GM21619 (cell line): ENCODE measurements at regions not wholly inside any gene's neighbourhood (a gene's known extent, or its start where the extent isn't known, plus 50 kb on each side); places are given as distances from the start of the nearest gene placed in this dataset.

Experiments used
- ATAC-seq: cut with Tn5 transposase; IDR thresholded peaks from one replicate; pipeline ENCODE4 v1.9.1; 2021; ENCODE audit not compliant: unreplicated experiment

DNA sequence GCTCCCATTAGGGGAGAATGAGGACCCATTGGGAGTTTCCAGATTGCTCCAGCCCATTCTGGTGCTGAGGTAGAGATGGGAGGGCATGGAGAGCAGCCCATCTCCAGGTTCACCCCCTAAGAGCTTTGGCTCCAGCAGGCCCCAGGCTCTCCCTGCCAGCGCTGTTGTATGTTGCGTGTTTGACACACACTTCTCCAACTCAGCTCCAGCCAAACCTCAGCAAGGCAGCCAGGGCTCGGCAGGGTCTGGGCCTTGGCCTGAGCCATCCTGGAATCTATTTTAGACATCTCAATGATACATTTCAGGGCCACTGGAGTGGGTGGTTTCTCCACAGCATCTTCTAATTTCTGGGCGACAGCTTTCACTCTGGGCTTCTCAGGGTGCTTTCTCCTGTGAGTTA lies 117.0 kb downstream of the NAV1 start:
- no peak for ATAC-seq

DNA sequence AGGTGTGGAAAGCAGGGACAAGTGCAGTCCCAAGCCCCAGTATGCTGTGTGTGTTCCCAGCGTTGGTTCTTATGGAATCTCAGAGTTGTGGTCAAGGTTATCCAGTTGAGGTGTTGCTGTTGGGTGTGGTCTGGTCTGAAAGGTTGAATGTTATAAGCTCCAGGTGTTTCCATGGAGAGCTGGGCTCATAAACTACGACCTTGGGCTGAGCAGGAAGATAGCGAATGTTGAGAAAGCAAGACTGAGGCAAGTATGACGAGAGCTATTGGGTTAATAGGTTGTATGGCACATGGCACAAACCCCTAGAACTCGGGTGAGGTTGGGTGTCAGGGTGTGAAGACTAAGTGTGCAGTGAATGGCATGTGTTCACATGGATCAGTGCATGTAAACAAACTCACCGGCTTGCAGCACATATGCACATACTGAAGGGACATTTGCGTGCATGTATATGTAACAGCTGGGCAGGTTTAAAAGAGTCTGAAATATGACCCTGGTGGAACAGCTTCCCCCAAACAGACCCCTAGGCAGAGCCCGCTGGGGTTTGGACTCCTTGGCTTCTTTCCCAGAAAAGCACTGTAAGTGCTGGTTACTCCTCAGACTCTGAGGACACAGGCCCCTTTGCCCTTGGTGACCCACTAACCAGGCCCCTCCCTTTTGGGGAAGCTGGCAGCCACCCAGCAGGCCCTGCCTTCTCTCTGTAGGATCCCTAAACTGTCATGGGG lies 117.5 kb downstream of the NAV1 start:
- ATAC-seq = no peak

DNA sequence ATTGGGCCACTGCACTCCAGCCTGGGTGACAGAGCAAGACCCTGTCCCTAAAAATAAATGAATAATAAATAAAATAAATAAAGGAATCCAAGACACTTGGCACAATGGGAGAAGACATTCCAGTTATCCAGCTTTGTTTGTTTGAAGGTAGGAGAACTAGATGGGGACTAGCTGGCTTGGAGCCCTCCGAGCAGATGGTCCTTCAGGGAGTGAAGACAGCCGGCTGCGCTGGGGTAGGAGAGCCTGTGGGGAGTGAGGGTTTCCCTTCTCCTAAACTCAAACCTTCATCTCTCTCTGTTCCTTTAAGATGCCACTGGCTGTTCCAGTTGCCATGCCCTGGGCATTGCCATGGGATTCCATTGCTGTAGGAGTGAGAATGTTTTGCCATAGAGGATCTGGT lies 120.6 kb downstream of the NAV1 start:
- ATAC-seq = no peak

DNA sequence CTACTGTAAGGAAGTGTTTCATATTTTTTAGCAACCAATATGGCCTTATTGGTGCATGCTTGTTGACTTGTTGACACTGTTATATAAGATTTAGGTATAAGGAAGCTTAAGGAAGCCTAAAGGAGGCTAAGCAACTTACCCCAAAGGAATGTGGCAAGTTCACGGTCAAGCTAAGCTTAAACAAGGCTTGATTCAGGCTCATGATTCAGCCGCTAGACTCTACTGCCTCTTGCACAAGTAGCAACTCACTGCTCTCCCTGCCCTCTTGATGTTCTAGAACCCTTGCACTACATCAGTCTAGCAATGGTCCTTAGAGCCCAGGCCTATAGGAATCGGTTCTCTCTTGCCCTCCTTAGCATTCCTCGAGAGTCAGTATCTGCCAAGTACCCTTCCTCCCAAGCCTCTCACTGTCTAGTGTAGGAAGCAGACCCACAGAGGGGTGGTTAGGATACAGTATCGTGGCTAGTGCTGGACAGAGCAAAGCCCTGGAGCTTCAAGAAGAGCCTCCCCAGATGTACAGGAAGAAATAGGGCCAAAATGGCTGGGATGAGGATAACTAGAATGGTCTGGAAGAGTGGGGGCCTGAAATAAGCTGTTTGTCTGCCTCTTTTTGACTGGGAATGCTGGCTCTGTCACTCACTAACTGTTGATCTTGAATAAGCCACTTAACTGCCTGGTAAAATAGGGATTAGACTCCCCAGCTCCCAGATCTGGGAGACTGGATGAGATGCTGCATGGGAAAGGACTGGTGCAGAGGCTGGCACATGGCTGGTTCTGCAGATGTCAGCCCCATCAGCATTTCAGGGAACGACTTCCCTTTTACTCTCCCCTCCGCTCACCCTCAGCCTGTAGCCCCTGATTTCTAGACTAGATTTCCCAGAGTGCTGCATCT lies 122.2 kb downstream of the NAV1 start:
- no peak for ATAC-seq

GRCh38 chr1:201661823-201662359 lies 123.0 kb downstream of the NAV1 start:
- no peak for ATAC-seq

- no peak for ATAC-seq
Measured at GRCh38 chr1:201662646-201663045, 123.7 kb downstream of the NAV1 start.

- ATAC-seq = no peak
Measured at GRCh38 chr1:201663491-201664113, 124.7 kb downstream of the NAV1 start.

- no peak for ATAC-seq
Measured at GRCh38 chr1:201665036-201665435, 126.1 kb downstream of the NAV1 start.

DNA sequence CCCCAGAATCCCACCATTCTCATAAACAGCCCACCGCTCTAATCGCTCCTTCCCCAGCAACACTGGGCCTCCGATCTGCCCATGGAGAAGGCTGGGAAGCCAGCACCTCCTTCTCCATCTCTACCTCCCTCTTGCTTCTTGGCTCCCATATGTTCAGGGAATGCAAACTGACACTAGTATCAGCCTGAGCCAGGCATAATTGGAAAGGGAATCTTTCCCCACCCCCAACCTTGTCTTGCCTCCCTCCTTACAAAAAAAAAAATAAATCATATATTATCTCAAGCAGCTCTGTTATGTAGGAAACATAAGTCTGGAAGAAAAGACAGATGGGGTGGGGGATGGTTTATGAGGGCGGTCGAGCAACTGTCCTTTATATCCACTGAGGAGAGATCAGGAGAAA lies 127.2 kb downstream of the NAV1 start:
- ATAC-seq = no peak

DNA sequence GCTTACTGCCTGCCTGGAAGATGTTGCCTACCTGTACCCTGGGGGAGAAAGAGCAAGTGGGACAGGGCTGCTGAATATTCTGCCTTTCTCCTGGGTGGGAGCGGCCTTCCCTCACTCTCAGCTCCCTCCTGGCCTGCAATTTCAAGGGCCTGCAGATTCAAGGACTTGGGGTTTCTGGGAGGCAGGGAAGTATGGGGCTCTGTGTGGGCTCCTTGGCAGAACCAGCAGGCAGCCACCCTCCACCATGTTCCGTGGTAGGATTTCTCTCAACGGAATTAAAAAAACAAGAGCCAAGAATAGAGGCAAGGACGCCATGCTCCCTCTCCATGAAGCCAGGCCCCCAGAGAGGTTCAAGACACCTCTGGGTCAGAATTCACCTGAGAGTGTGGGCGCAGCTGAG lies 127.7 kb downstream of the NAV1 start:
- ATAC-seq = no peak

DNA sequence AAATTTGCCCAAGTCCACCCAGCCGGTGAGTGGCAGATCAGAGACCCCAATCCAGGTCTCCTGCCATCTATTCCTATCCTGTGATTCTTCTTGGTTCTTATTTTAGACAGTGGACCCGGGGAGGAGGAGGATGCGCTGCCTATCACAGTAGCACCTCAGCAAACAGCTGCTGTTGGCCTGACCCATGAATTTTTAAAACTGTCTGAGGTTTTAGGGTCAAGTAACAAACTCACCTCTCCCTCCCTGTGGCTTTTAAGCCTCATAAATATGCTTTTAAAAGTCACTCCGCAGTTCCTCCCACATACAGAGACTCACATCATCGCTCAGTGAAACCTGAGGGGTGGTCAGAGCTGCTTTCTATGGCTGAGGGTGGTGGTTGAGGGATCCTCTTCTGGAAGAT lies 128.6 kb downstream of the NAV1 start:
- no peak for ATAC-seq

GRCh38 chr1:201670517-201670916 lies 131.6 kb downstream of the NAV1 start:
- no peak for ATAC-seq

DNA sequence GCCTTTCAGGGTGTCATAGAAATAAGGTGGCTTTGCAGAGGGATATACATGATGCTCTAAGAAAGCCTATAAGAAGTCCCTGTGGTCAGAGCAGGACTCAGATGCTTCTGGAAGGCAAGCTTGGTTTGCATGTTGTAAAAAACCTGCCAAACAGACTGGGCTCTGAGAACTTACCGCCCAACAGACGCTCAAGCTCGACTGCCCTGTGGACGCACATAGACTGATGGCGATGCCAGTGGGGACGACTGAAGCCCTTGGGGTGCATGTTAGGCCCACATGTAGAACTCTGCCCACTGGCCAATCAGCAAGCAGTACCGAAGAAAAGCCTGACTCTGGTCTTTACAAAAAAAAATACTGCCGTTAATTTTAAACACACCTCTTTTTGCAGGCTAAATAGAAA lies 133.8 kb downstream of the NAV1 start:
- ATAC-seq = no peak

GRCh38 chr1:201673093-201673492 lies 134.2 kb downstream of the NAV1 start:
- no peak for ATAC-seq

DNA sequence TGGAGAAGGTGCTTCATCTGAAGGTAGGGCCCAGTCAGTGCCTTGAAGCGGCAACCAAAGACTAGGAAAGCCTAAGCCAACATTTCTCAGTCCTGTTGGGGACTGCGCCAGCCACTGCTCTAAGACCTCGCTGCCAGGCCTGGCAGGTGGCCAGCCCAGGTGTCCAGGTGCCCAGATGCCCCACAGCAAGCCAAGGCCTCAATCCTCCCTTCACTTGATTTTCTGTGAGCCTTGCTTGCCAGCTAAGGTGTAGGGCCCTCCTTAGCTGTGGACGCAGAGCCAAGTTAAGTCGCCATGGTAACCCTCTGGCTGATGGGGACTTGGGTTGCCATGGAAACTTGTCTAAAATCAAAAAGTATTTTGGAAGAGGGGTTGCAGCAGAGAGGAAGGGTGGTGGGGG lies 135.0 kb downstream of the NAV1 start:
- no peak for ATAC-seq

- no peak for ATAC-seq
Measured at GRCh38 chr1:201675143-201675542, 136.2 kb downstream of the NAV1 start.

DNA sequence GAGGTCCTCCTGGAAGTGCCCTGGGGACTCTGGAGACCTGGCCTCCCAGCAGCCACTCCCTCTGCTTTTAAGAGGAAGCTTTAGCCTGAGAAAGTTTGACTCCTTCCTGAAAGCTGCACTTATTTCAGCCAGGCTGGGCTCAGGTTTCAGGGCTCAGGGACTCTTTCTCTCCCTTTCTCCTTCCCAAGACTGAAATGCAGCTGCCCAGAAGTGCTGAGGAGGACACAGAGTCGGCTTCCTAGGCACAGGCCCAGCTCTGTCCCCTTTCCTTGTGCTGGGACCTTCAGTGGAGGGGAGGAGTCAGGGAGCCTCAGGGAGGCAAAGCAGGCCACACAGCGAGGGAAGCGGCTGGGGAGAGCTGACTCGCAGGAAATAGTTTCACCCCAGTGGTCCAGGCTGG lies 137.3 kb downstream of the NAV1 start:
- ATAC-seq = no peak

- no peak for ATAC-seq
Measured at GRCh38 chr1:201676641-201677040, 137.7 kb downstream of the NAV1 start.

DNA sequence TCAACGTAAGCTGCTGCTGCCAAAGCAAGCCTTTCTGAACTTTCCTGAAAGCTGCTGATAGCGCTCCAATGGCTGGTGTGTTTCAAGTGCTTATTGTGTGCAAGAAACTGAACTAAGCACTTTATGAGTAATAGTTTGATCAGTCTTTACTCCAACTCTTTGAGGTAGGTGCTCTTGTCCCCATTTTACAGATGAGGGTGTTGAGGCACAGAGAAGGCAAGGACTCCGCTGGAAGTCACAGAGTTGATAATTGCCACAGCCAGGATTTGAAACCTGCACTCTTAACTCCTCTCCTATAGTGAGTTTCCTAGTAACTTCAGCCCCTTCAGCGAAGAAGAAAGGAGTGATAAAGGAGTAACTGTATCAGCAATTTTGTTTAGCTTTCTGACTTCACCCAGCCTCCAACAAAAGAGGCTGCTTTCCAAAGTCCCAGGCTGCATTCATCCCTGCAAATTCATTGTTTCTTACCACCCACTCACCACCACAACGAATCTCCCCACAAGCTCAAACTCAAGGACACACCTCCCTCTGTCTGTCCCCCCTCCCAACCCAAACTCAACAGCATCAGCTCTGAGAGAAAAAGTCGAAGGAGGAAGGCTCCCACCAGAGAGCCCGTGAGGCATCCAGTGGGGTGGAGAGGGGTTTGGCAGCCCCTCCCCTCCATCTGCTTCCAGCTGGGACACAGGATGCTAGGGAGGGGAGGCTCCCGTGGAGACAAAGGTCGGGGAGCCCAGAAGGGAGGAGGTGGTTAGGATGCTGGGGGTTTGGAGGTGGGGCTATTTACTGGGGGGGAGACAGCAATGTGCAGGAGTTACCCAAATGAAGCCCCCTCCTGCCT lies 139.6 kb downstream of the NAV1 start:
- ATAC-seq = no peak

DNA sequence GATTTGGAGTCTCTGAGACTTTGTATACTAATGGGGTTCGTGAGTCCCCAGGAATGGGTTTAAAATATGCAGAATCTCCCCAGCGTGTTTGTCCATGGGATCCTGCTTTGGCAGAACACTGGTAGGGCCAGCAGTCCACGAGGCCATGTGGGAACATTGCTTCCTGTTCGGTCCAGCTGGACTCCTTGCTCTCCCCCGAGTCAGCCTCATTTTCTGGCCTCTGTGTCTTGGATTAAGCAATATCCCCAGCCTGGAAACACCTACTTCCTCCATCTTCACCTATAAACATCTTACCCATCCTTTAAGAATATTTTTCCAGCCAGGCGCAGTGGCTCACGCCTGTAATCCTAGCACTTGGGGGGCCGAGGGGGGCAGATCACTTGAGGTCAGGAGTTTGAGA lies 142.4 kb downstream of the NAV1 start:
- ATAC-seq = no peak

DNA sequence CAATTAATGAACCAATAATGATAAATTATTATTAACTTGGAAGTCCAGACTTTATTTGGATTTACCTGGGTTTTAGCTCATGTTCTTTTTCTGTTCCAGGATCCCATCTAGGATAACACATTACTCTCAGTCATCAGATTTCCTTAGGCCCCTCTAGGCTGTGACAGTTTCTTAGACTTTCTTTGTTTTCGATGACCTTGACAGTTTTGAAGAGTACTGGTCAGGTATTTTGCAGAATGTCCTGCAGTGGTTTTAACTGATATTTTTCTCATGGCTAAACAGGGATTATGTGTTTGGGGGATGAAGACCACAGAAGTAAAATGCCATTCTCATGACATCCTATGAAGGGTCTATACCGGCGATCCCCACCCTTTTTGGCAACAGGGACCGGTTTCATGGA lies 144.0 kb downstream of the NAV1 start:
- no peak for ATAC-seq
